ENCODE measurements at regions not wholly inside any gene's neighbourhood (a gene's known extent, or its start where the extent isn't known, plus 50 kb on each side); places are given as distances from the start of the nearest gene placed in this dataset.
"Not testable (repeated sequence)": the region's sequence is repeated elsewhere in the genome, so short reads cannot be mapped to it uniquely, and the experiment has no call there.

DNA sequence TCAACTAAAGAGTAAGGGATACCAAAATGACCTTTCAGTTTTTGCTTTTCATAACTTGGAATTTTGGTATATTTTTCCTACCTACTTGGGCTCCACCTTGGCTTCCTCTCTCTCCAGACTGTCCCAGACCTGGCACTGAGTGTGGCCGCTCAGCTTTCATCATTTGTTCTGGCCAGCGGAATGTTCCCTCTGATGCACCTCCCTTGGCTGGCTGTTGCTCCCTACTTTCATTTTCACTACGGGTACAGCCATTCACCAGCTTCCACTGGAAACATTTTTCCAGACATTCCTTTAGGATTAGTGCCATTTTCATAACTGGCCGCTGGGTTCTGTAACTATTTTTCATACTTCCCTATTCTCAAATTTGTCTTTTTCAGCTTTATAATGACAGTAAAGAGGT, 487.4 kb downstream of the TENT5A start:
- Histone ChIP-seq H3K27ac (peak overlapping the region in 1 of 2 donors; percentile 29), H3K4me3 (peak overlapping the region; percentile 48)
- TF ChIP-seq, protein P1, sequence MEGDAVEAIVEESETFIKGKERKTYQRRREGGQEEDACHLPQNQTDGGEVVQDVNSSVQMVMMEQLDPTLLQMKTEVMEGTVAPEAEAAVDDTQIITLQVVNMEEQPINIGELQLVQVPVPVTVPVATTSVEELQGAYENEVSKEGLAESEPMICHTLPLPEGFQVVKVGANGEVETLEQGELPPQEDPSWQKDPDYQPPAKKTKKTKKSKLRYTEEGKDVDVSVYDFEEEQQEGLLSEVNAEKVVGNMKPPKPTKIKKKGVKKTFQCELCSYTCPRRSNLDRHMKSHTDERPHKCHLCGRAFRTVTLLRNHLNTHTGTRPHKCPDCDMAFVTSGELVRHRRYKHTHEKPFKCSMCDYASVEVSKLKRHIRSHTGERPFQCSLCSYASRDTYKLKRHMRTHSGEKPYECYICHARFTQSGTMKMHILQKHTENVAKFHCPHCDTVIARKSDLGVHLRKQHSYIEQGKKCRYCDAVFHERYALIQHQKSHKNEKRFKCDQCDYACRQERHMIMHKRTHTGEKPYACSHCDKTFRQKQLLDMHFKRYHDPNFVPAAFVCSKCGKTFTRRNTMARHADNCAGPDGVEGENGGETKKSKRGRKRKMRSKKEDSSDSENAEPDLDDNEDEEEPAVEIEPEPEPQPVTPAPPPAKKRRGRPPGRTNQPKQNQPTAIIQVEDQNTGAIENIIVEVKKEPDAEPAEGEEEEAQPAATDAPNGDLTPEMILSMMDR (IDR thresholded peaks at IDR 0.05), result no peak
- DNase-seq (ENCODE audit: low spot score), result peak; percentile 77

DNA sequence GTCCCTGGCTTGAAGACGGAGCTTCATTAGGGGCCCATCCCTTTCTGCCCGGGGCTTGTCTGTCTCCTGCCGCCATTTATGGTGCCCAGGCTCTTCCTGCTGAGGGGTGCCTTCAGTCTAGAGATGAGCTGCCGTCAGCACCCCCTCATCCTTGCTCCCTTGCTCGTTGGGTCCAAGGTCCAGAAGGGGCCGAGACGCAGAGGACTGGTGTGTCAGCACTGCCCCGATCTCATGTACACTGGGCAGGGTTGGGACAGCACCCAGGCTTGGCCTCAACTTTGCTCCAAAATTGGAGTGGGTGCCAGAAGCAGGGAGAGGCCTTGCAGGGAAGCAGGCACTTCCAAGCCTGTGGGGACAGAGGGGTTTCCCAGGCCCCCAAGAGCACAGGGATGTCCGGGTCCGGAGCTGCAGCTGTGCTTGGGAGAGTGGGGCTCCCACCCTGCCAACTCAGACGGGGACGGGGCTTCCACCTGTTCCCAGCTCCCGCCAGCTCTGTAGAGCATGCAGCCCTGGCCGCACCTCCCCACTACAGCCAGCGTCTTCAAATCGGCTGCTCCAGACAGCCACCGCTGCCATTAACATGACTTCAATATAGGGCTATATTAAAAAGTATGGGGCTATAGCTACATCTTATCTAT, 488.8 kb downstream of the TENT5A start:
- H3K4me3 ChIP-seq, result no peak overlapping the region
- TF ChIP-seq, protein P1 (IDR thresholded peaks at IDR 0.05), result no peak
- no peak overlapping the region for H3K27ac ChIP-seq
- DNase-seq (ENCODE audit: low spot score), result no peak

DNA sequence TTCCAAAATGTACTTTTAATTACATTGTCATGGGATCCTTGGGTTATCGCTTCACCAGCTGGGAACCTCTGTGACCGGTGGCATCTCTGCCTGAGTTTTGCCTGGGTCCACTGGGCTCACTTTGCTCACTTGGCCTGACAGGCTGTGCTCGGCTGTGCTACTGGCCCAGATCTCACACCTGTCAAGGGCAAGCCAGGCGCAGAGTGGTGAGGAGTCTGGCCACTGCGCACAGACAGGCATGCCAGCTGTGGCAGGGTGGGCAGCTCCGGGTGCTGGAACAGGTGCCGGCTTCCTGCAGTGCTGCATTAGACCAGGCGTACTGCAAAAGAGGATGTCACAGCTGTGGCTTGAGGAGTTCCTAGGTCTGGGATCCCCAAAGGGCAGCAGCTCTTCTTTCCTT, 489.8 kb downstream of the TENT5A start:
- DNase-seq (ENCODE audit: low spot score), result no peak
- TF ChIP-seq, protein P1 (IDR thresholded peaks at IDR 0.05), result no peak
- Histone ChIP-seq H3K27ac (no peak overlapping the region), H3K4me3 (no peak overlapping the region)

DNA sequence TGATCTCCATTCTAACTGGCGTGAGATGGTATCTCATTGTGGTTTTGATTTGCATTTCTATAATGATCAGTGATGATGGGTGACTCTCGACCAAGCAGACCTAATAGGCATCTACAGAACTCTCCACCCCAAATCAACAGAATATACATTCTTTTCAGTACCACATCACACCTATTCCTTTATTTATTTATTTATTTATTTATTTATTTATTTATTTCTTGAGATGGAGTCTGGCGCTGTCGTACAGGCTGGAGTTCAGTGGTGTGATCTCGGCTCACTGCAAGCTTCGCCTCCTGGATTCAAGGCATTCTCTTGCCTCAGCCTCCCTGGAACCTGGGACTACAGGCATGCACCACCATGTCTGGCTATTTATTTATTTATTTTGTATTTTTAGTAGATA, 496.3 kb downstream of the TENT5A start:
- not testable (repeated sequence) for DNase-seq (ENCODE audit: low spot score); H3K27ac ChIP-seq; H3K4me3 ChIP-seq

DNA sequence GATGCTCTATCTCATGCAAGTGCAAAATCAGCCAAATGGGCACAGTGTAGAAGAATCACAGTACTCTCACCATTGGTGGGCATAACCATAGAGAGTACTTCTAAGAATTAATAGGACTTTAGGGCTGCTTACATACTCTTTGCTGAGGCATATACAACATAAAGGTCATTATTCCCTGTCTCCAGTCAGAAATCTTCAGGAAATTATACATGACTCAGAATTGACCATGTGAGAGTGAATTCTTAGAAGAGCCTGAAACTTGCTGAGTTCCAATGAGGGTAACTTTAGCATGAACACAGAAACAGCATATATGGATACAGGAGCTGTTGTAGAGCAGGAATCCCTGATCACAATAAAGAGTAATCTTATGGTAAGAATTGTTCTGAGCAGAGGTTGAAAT, 498.7 kb downstream of the TENT5A start:
- Histone ChIP-seq H3K4me3 (no peak overlapping the region), H3K27ac (no peak overlapping the region)
- no peak for DNase-seq (ENCODE audit: low spot score)
- TF ChIP-seq, protein P1 (IDR thresholded peaks at IDR 0.05), result no peak

DNA sequence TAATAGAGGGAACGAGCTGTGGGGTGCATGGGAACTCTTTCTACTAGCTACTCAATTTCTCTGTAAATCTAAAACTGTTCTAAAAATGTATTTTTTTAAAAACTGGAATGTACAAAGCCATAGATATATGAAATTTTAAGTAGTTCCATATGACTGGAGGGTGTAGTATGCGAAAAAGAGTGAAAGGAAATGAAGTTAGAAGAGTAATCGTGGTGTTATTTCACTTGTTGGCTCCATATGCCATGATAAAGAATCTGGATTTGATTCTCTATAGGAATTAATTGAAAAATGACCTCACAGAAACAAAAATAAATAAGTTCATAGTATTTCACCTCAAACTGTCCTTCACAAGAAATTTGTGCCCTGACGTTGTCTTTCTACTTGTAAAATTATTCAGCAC, 500.2 kb downstream of the TENT5A start:
- TF ChIP-seq, protein P1 (IDR thresholded peaks at IDR 0.05), result no peak
- DNase-seq (ENCODE audit: low spot score), result no peak
- Histone ChIP-seq H3K27ac (no peak overlapping the region), H3K4me3 (no peak overlapping the region)

DNA sequence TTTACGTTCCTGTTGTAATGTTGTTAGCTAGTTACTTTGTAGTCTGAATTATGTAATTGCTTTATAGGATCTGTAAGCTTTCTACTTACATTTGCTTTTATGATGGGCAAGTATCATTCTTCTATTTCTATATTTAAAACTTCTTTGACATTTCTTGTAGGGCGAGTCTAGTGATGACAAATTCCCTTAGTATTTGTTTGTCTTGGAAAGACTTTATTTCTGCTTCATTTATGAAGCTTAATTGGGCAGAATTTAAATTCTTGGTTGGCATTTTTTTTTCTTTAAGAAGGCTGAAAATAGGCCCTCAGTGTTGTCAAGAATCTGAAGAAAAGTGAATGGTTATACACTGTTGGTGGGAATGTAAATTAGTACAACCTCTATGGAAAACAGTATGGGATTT, 506.3 kb downstream of the TENT5A start:
- Histone ChIP-seq H3K4me3 (no peak overlapping the region), H3K27ac (no peak overlapping the region)
- TF ChIP-seq, protein P1 (IDR thresholded peaks at IDR 0.05), result no peak
- no peak for DNase-seq (ENCODE audit: low spot score)
